ENCODE measurements at regions not wholly inside any gene's neighbourhood (a gene's known extent, or its start where the extent isn't known, plus 50 kb on each side); places are given as distances from the start of the nearest gene placed in this dataset.

GRCh38 chr9:108382310-108382709 lies 473.5 kb downstream of the ACTL7B start:
- WGBS: 72% methylated on average over 6 of the region's 6 CpGs

GRCh38 chr9:108377881-108378280 lies 477.9 kb downstream of the ACTL7B start:
- Histone ChIP-seq H3K27ac (replicated peaks in 1 of 4) (no peak overlapping the region), H3K36me3 (no peaks in the 10 kb centered on the region), H3K9me3 (peaks cover 0 to 11% (median 3%) of the 10 kb centered on the region in 4 donors), H3K27me3 (no peaks in the 10 kb centered on the region), H3K4me3 (no peak overlapping the region), H3K4me1 (no peaks in the 10 kb centered on the region)
- DNase-seq (ENCODE audit: extremely low spot score): no peak
- TF ChIP-seq CTCF (IDR thresholded peaks at IDR 0.05): no peak
- no peak for TF ChIP-seq POLR2A (IDR thresholded peaks at IDR 0.05; ENCODE audit: low read depth)
- TF ChIP-seq EP300 (IDR thresholded peaks at IDR 0.05): no peak
- no peak for TF ChIP-seq POLR2AphosphoS5 (IDR thresholded peaks at IDR 0.05)
- WGBS: 100% methylated on average over 2 of the region's 2 CpGs
- intact Hi-C loops (cut with DNase I): no loop called here

More at GRCh38 chr9:108382310-108382709, 473.5 kb downstream of the ACTL7B start:
- DNase-seq (ENCODE audit: extremely low spot score): no peak
- intact Hi-C loops (cut with DNase I): no loop called here
- Histone ChIP-seq H3K4me3 (no peak overlapping the region), H3K36me3 (no peaks in the 10 kb centered on the region), H3K9me3 (no peaks in the 10 kb centered on the region), H3K27me3 (no peaks in the 10 kb centered on the region), H3K27ac (replicated peaks in 1 of 4) (no peak overlapping the region), H3K4me1 (no peaks in the 10 kb centered on the region)
- TF ChIP-seq POLR2AphosphoS5 (IDR thresholded peaks at IDR 0.05): no peak

GRCh38 chr9:108377382-108377781 lies 478.4 kb downstream of the ACTL7B start:
- no peak for DNase-seq (ENCODE audit: extremely low spot score)
- Histone ChIP-seq H3K4me1 (no peaks in the 10 kb centered on the region), H3K27me3 (no peaks in the 10 kb centered on the region), H3K36me3 (no peaks in the 10 kb centered on the region), H3K27ac (replicated peaks in 1 of 4) (no peak overlapping the region), H3K4me3 (no peak overlapping the region), H3K9me3 (peaks cover 0 to 11% (median 3%) of the 10 kb centered on the region in 4 donors)
- WGBS: 89% methylated on average over 3 of the region's 3 CpGs
- TF ChIP-seq POLR2AphosphoS5 (IDR thresholded peaks at IDR 0.05) (no peak), EP300 (IDR thresholded peaks at IDR 0.05) (no peak), CTCF (IDR thresholded peaks at IDR 0.05) (no peak), POLR2A (IDR thresholded peaks at IDR 0.05; ENCODE audit: low read depth) (no peak)
- intact Hi-C loops (cut with DNase I): no loop called here

- TF ChIP-seq CTCF (IDR thresholded peaks at IDR 0.05) (no peak), POLR2AphosphoS5 (IDR thresholded peaks at IDR 0.05) (no peak), POLR2A (IDR thresholded peaks at IDR 0.05; ENCODE audit: low read depth) (no peak), EP300 (IDR thresholded peaks at IDR 0.05) (no peak)
- Histone ChIP-seq H3K4me1 (no peaks in the 10 kb centered on the region), H3K27me3 (no peaks in the 10 kb centered on the region), H3K36me3 (no peaks in the 10 kb centered on the region), H3K4me3 (no peak overlapping the region), H3K9me3 (peaks cover 0 to 11% (median 3%) of the 10 kb centered on the region in 4 donors), H3K27ac (replicated peaks in 1 of 4) (no peak overlapping the region)
- no peak for DNase-seq (ENCODE audit: extremely low spot score)
- intact Hi-C loops (cut with DNase I): no loop called here
Measured at GRCh38 chr9:108376140-108376539, 479.6 kb downstream of the ACTL7B start.

- H3K36me3 ChIP-seq: no peaks in the 10 kb centered on the region
- peaks cover 0 to 11% (median 3%) of the 10 kb centered on the region in 4 donors for H3K9me3 ChIP-seq
- intact Hi-C loops (cut with DNase I): no loop called here
- no peak overlapping the region for H3K4me3 ChIP-seq
- no peak overlapping the region for H3K27ac ChIP-seq (replicated peaks in 1 of 4)
- TF ChIP-seq POLR2A (IDR thresholded peaks at IDR 0.05; ENCODE audit: low read depth) (no peak), POLR2AphosphoS5 (IDR thresholded peaks at IDR 0.05) (no peak), CTCF (IDR thresholded peaks at IDR 0.05) (no peak), EP300 (IDR thresholded peaks at IDR 0.05) (no peak)
- H3K27me3 ChIP-seq: no peaks in the 10 kb centered on the region
- DNase-seq (ENCODE audit: extremely low spot score): no peak
- no peaks in the 10 kb centered on the region for H3K4me1 ChIP-seq
Measured at GRCh38 chr9:108374626-108375025, 481.2 kb downstream of the ACTL7B start.
